ENCODE measurements at regions not wholly inside any gene's neighbourhood (a gene's known extent, or its start where the extent isn't known, plus 50 kb on each side); places are given as distances from the start of the nearest gene placed in this dataset.

GRCh38 chr15:37536967-37537605, 397.4 kb upstream of the TMCO5A start:
- no peak overlapping the region for H3K4me3 ChIP-seq
- no peaks in the 10 kb centered on the region for H3K4me1 ChIP-seq (ENCODE audit: insufficient read depth)
- Mint-ChIP-seq H3K36me3 (ENCODE audit: low read depth) (no peaks in the 10 kb centered on the region), H3K27me3 (ENCODE audit: insufficient read depth, low read depth, poor library complexity) (peaks cover 2% of the 10 kb centered on the region), H3K27ac (no peak overlapping the region), H3K9me3 (0 out of 3 replicates have a peak, but pooled peaks cover 3% of the 10 kb centered on the region), H3K4me3 (no peak overlapping the region), H3K4me1 (no peaks in the 10 kb centered on the region)
- H3F3A ChIP-seq (replicated peaks; ENCODE audit: low read depth), result no peaks in the 10 kb centered on the region
- ATAC-seq (no peak), DNase-seq (ENCODE audit: low spot score) (no peak)
- no peak overlapping the region for H3K4me2 ChIP-seq
- no peak overlapping the region for H3K27ac ChIP-seq (ENCODE audit: low read depth)
- H3K9me2 ChIP-seq (ENCODE audit: insufficient read depth), result no peaks in the 10 kb centered on the region
- H2AFZ ChIP-seq, result no peak overlapping the region
- H3K27me3 ChIP-seq (ENCODE audit: insufficient read depth), result no peaks in the 10 kb centered on the region
- H4K20me1 ChIP-seq (replicated peaks; ENCODE audit: insufficient read depth), result no peaks in the 10 kb centered on the region
- no peaks in the 10 kb centered on the region for H3K36me3 ChIP-seq (ENCODE audit: insufficient read depth)
- TF ChIP-seq REST (IDR thresholded peaks at IDR 0.05; ENCODE audit: unreplicated experiment) (no peak), ETS1 (IDR thresholded peaks at IDR 0.05) (no peak), ZNF114 (CRISPR knock-in tag; IDR thresholded peaks at IDR 0.05) (no peak), ZNF331 (CRISPR knock-in tag; IDR thresholded peaks at IDR 0.05; ENCODE audit: low read depth) (no peak), CREB1 (CRISPR knock-in tag; IDR thresholded peaks at IDR 0.05; ENCODE audit: low read depth) (no peak), NANOG (IDR thresholded peaks at IDR 0.05; ENCODE audit: borderline replicate concordance) (no peak), STAT1 (IDR thresholded peaks at IDR 0.05; ENCODE audit: unreplicated experiment) (no peak), JUNB (IDR thresholded peaks at IDR 0.05; ENCODE audit: unreplicated experiment) (no peak), CTCF (conservative IDR thresholded peaks at IDR 0.05; ENCODE audit: low read depth in 2 of 2) (no peak), POLR2AphosphoS5 (IDR thresholded peaks at IDR 0.05; ENCODE audit: low read depth) (no peak), EZH2phosphoT487 (IDR thresholded peaks at IDR 0.05; ENCODE audit: unreplicated experiment) (no peak)
- no peaks in the 10 kb centered on the region for H3K79me2 ChIP-seq (replicated peaks; ENCODE audit: insufficient read depth)

Measured in GM23338 (cell line).